Neural progenitor cell (in vitro differentiated cells): ENCODE measurements at regions not wholly inside any gene's neighbourhood (a gene's known extent, or its start where the extent isn't known, plus 50 kb on each side); places are given as distances from the start of the nearest gene placed in this dataset.

Experiments used
- DNase-seq: peaks from one replicate; pipeline ENCODE4 v3.0.0-alpha.2; 2016; ENCODE audit warnings: low spot score
- H2AFZ ChIP-seq: fragments of 200-600 bp; sonication (generic); replicated peaks from 2 replicates; pipeline ENCODE4 v1.6.1; 2016; ENCODE audit warnings: antibody characterized with exemption
- H3F3A ChIP-seq: fragments of 200-600 bp; sonication (generic); 2 replicates; pipeline ENCODE4 v1.6.1; 2016; ENCODE audit warnings: antibody characterized with exemption, low read depth
- H3K27ac ChIP-seq: fragments of 200-600 bp; sonication (generic); 2 replicates; pipeline ENCODE4 v1.5.1; 2016; ENCODE audit warnings: mild to moderate bottlenecking
- H3K27me3 ChIP-seq: fragments of 200-600 bp; sonication (generic); 2 replicates; pipeline ENCODE4 v1.6.1; 2016; ENCODE audit warnings: mild to moderate bottlenecking, moderate library complexity
- H3K36me3 ChIP-seq: fragments of 200-600 bp; sonication (generic); 2 replicates; pipeline ENCODE4 v1.5.1; 2016
- H3K4me1 ChIP-seq: fragments of 200-600 bp; sonication (generic); 2 replicates; pipeline ENCODE4 v1.6.1; 2016; ENCODE audit warnings: mixed run types
- H3K4me2 ChIP-seq: fragments of 200-600 bp; sonication (generic); 2 replicates; pipeline ENCODE4 v1.6.1; 2016
- H3K4me3 ChIP-seq: fragments of 200-600 bp; sonication (generic); 2 replicates; pipeline ENCODE4 v1.5.1; 2016
- H3K79me2 ChIP-seq: fragments of 200-600 bp; sonication (generic); 2 replicates; pipeline ENCODE4 v1.6.1; 2016; ENCODE audit warnings: low read depth
- H3K9ac ChIP-seq: fragments of 200-600 bp; sonication (generic); 2 replicates; pipeline ENCODE4 v1.6.1; 2016
- H3K9me3 ChIP-seq: fragments of 200-600 bp; sonication (generic); 2 replicates; pipeline ENCODE4 v1.5.1; 2016; ENCODE audit warnings: low read depth
- H4K20me1 ChIP-seq: fragments of 200-600 bp; sonication (generic); 2 replicates; pipeline ENCODE4 v1.6.1; 2016; ENCODE audit warnings: low read depth
- H3K27ac Mint-ChIP-seq: 3 replicates; pipeline ENCODE4 v1.8.0; 2021; ENCODE audit warnings: mixed read lengths
- H3K27me3 Mint-ChIP-seq: 2 replicates; pipeline ENCODE4 v1.8.0; 2022; ENCODE audit warnings: low read depth, mild to moderate bottlenecking, inconsistent platforms, moderate library complexity, mixed read lengths; ENCODE audit not compliant: insufficient read depth
- H3K36me3 Mint-ChIP-seq: 3 replicates; pipeline ENCODE4 v1.8.0; 2021; ENCODE audit warnings: mixed read lengths
- H3K4me1 Mint-ChIP-seq: 3 replicates; pipeline ENCODE4 v1.8.0; 2021; ENCODE audit warnings: mixed read lengths
- H3K4me3 Mint-ChIP-seq: 3 replicates; pipeline ENCODE4 v1.8.0; 2021; ENCODE audit warnings: mild to moderate bottlenecking, moderate library complexity, mixed read lengths
- H3K9me3 Mint-ChIP-seq: 3 replicates; pipeline ENCODE4 v1.8.0; 2020; ENCODE audit warnings: mixed read lengths
- CTCF ChIP-seq: fragments of 200-600 bp; sonication (generic); IDR thresholded peaks from 2 replicates; pipeline ENCODE4 v1.5.1; 2017; ENCODE audit warnings: antibody characterized with exemption, mild to moderate bottlenecking
- EZH2 ChIP-seq: fragments of 200-600 bp; sonication (generic); IDR thresholded peaks from 2 replicates; pipeline ENCODE4 v1.6.1; 2017; ENCODE audit warnings: antibody characterized with exemption, mild to moderate bottlenecking, moderate library complexity
- EZH2phosphoT487 ChIP-seq: fragments of 200-600 bp; sonication (generic); IDR thresholded peaks from 2 replicates; pipeline ENCODE4 v1.6.1; 2017; ENCODE audit warnings: antibody characterized with exemption

- H3K9me3 Mint-ChIP-seq: no peaks in the 10 kb centered on the region
- peaks cover 70% of the 10 kb centered on the region for H3K4me1 Mint-ChIP-seq
- Histone ChIP-seq H3K4me1 (peaks cover 58% of the 10 kb centered on the region), H3K79me2 (no peaks in the 10 kb centered on the region), H3K9me3 (no peaks in the 10 kb centered on the region), H3F3A (peaks cover 46% of the 10 kb centered on the region), H3K4me2 (no peak overlapping the region), H2AFZ (no peak overlapping the region), H4K20me1 (no peaks in the 10 kb centered on the region), H3K9ac (no peak overlapping the region), H3K27me3 (no peaks in the 10 kb centered on the region), H3K4me3 (no peak overlapping the region), H3K27ac (no peak overlapping the region), H3K36me3 (no peaks in the 10 kb centered on the region)
- H3K36me3 Mint-ChIP-seq: no peaks in the 10 kb centered on the region
- peak overlapping the region; percentile 96 for H3K27ac Mint-ChIP-seq
- H3K4me3 Mint-ChIP-seq: peak overlapping the region; percentile 24
- TF ChIP-seq CTCF: no peak
- TF ChIP-seq EZH2: no peak
- no peak for TF ChIP-seq EZH2phosphoT487
- DNase-seq: no peak
- H3K27me3 Mint-ChIP-seq: peaks cover 24% of the 10 kb centered on the region
Observed at GRCh38 chr22:27641049-27641795, 160.3 kb downstream of the MN1 start.

- DNase-seq: peak; percentile 79
- H3K36me3 ChIP-seq: no peaks in the 10 kb centered on the region
- H3K4me1 ChIP-seq: peaks cover 51% of the 10 kb centered on the region
- H3K4me3 ChIP-seq: no peak overlapping the region
- H2AFZ ChIP-seq: no peak overlapping the region
- no peaks in the 10 kb centered on the region for H4K20me1 ChIP-seq
- no peaks in the 10 kb centered on the region for H3K79me2 ChIP-seq
- H3K4me2 ChIP-seq: peak overlapping the region; percentile 37
- H3K27ac ChIP-seq: no peak overlapping the region
- no peak for TF ChIP-seq EZH2phosphoT487
- no peak for TF ChIP-seq EZH2
- no peak for TF ChIP-seq CTCF
- H3K36me3 Mint-ChIP-seq: no peaks in the 10 kb centered on the region
- H3K9me3 ChIP-seq: no peaks in the 10 kb centered on the region
- peak overlapping the region; percentile 96 for H3K27ac Mint-ChIP-seq
- peaks cover 17% of the 10 kb centered on the region for H3K27me3 Mint-ChIP-seq
- no peaks in the 10 kb centered on the region for H3K9me3 Mint-ChIP-seq
- no peak overlapping the region for H3K9ac ChIP-seq
- H3F3A ChIP-seq: peaks cover 38% of the 10 kb centered on the region
- H3K4me3 Mint-ChIP-seq: no peak overlapping the region
- H3K4me1 Mint-ChIP-seq: peaks cover 62% of the 10 kb centered on the region
- H3K27me3 ChIP-seq: no peaks in the 10 kb centered on the region
Observed at GRCh38 chr22:27642104-27642800, 159.3 kb downstream of the MN1 start.

- H3K9me3 ChIP-seq: no peaks in the 10 kb centered on the region
- H3K4me1 ChIP-seq: peaks cover 43% of the 10 kb centered on the region
- H3K4me2 ChIP-seq: no peak overlapping the region
- H3K27ac Mint-ChIP-seq: peak overlapping the region; percentile 26
- H3K79me2 ChIP-seq: no peaks in the 10 kb centered on the region
- peak overlapping the region; percentile 1 for H3K4me3 Mint-ChIP-seq
- no peak overlapping the region for H3K4me3 ChIP-seq
- H4K20me1 ChIP-seq: no peaks in the 10 kb centered on the region
- H3K9me3 Mint-ChIP-seq: no peaks in the 10 kb centered on the region
- no peaks in the 10 kb centered on the region for H3K36me3 Mint-ChIP-seq
- H3K27ac ChIP-seq: no peak overlapping the region
- H2AFZ ChIP-seq: no peak overlapping the region
- H3K4me1 Mint-ChIP-seq: peaks cover 48% of the 10 kb centered on the region
- no peaks in the 10 kb centered on the region for H3K36me3 ChIP-seq
- peaks cover 20% of the 10 kb centered on the region for H3K27me3 Mint-ChIP-seq
- no peaks in the 10 kb centered on the region for H3K27me3 ChIP-seq
- no peak for DNase-seq
- H3F3A ChIP-seq: peaks cover 41% of the 10 kb centered on the region
- no peak overlapping the region for H3K9ac ChIP-seq
- TF ChIP-seq EZH2 (no peak), CTCF (no peak), EZH2phosphoT487 (no peak)
Observed at GRCh38 chr22:27643907-27644306, 157.6 kb downstream of the MN1 start.
